ENCODE measurements at regions not wholly inside any gene's neighbourhood (a gene's known extent, or its start where the extent isn't known, plus 50 kb on each side); places are given as distances from the start of the nearest gene placed in this dataset.

DNA sequence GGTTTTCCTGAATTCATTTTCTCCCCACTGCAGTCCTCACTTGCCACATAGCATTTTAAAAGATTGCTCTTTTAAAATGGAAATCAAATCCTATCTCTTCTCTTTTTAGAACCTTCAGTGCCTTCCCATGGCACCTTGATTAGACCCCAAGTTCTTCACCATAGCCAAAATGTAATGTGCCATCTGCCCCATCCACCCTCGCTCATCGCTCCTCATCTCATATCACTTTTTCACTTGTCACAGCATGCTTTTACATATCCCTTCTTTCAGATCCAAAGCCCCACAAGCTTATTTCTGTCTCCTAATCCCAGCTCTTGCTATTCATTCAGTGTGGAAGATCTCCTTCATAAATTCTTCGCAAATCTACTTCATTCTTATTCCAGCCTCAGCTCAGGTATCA, 161.7 kb downstream of the CD47 start:
- no peak for TF ChIP-seq POLR2AphosphoS5 (IDR thresholded peaks at IDR 0.05; ENCODE audit: low read depth, low read length)
- TF ChIP-seq TAF1 (IDR thresholded peaks at IDR 0.05; ENCODE audit: low read depth, low read length) = no peak
- TF ChIP-seq SPI1 (IDR thresholded peaks at IDR 0.05; ENCODE audit: low read depth, low read length) = no peak
- no peak for TF ChIP-seq POU2F2 (IDR thresholded peaks at IDR 0.05; ENCODE audit: low read depth, low read length)
- TF ChIP-seq POLR2A (IDR thresholded peaks at IDR 0.05; ENCODE audit: low read depth, low read length) = no peak
- no peak for TF ChIP-seq PAX5 (IDR thresholded peaks at IDR 0.05; ENCODE audit: insufficient read depth, low read length, severe bottlenecking)
- DNase-seq (ENCODE audit: insufficient read length, low spot score) (no peak), FAIRE-seq (no peak)

DNA sequence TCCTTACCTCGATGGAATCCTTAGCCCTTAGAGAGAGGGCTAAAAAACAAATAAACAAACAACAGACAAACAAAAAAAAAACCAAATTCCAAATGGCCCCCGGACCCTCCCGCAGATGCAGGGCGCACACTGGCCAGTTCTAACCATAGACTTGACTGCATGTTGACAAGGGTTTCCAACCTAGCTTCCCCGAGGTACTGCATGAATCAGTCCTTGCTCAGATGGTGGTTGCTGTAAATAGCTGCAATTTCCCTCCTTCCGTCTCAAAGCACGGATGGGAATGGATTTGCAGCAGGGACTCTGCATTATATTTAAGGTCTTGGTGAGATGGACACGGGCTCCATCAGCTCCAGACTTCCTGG, 162.8 kb downstream of the CD47 start:
- DNase-seq (ENCODE audit: insufficient read length, low spot score) (peak; percentile 7), FAIRE-seq (peak; percentile 81)
- TF ChIP-seq POLR2A (IDR thresholded peaks at IDR 0.05; ENCODE audit: low read depth, low read length) (no peak), POLR2AphosphoS5 (IDR thresholded peaks at IDR 0.05; ENCODE audit: low read depth, low read length) (no peak), PAX5 (IDR thresholded peaks at IDR 0.05; ENCODE audit: insufficient read depth, low read length, severe bottlenecking) (no peak), SPI1 (IDR thresholded peaks at IDR 0.05; ENCODE audit: low read depth, low read length) (no peak), POU2F2 (IDR thresholded peaks at IDR 0.05; ENCODE audit: low read depth, low read length) (no peak), TAF1 (IDR thresholded peaks at IDR 0.05; ENCODE audit: low read depth, low read length) (no peak)

DNA sequence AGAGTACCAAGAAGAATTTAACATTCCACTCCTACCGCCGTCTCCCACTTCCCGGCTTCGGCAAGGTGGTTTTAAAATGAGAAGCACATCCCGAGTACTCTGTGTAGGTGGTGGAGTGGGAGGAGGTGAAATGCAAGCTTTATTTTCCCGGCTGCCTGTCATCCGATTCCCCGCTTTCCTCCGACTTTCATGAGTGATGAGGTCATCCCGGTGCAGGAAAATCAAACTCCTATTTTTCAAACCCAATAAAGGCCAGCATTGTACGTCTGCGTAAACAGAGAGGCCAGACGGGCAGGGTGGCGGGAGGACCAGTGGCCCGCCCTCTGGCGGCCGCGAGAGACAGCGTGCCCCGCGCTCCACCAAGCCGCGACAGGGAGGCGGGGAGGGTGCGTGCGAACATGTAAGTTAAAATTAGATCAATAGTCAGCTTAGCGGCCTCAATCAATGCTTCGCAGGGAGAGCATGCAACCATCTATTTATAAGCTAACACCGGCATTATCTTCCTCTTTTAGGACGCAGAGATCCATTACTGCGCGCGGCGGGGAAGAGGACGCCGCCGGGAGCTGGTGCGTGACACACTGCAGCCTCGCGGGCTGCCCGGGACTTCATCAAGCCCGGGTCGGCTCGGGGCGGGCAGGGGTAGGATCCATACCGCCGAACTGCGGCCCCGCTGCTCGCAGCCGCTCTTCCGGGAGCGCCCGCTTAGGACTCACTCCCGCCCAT, 163.3 kb downstream of the CD47 start:
- peak; percentile 98 for FAIRE-seq
- peak; percentile 76 for DNase-seq (ENCODE audit: insufficient read length, low spot score)
- TF ChIP-seq POU2F2 (IDR thresholded peaks at IDR 0.05; ENCODE audit: low read depth, low read length) (no peak), TAF1 (IDR thresholded peaks at IDR 0.05; ENCODE audit: low read depth, low read length) (no peak), POLR2AphosphoS5 (IDR thresholded peaks at IDR 0.05; ENCODE audit: low read depth, low read length) (no peak), POLR2A (IDR thresholded peaks at IDR 0.05; ENCODE audit: low read depth, low read length) (no peak), PAX5 (IDR thresholded peaks at IDR 0.05; ENCODE audit: insufficient read depth, low read length, severe bottlenecking) (no peak), SPI1 (IDR thresholded peaks at IDR 0.05; ENCODE audit: low read depth, low read length) (no peak)

DNA sequence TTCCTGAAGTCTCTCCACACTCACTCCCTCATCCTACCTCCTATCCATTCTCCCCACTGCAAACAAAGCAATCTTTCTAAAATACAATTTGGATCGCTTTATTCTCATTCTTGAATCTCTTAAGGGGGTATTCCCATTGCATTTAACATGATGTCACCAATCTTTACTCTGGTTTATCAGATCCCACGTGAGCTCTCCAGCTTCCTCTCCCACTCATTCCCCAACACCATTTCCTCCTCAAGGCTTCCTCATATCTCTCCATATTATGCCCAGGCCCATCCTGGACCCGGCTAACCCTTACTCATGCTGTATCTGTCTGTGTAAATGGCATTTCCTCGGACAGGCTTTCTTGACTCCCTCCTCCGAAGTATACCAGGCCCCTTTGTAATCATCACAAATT, 165.0 kb downstream of the CD47 start:
- TF ChIP-seq PAX5 (IDR thresholded peaks at IDR 0.05; ENCODE audit: insufficient read depth, low read length, severe bottlenecking) = no peak
- TF ChIP-seq POLR2AphosphoS5 (IDR thresholded peaks at IDR 0.05; ENCODE audit: low read depth, low read length) = no peak
- TF ChIP-seq SPI1 (IDR thresholded peaks at IDR 0.05; ENCODE audit: low read depth, low read length) = no peak
- no peak for TF ChIP-seq TAF1 (IDR thresholded peaks at IDR 0.05; ENCODE audit: low read depth, low read length)
- no peak for TF ChIP-seq POU2F2 (IDR thresholded peaks at IDR 0.05; ENCODE audit: low read depth, low read length)
- no peak for TF ChIP-seq POLR2A (IDR thresholded peaks at IDR 0.05; ENCODE audit: low read depth, low read length)
- DNase-seq (ENCODE audit: insufficient read length, low spot score) (no peak), FAIRE-seq (no peak)

DNA sequence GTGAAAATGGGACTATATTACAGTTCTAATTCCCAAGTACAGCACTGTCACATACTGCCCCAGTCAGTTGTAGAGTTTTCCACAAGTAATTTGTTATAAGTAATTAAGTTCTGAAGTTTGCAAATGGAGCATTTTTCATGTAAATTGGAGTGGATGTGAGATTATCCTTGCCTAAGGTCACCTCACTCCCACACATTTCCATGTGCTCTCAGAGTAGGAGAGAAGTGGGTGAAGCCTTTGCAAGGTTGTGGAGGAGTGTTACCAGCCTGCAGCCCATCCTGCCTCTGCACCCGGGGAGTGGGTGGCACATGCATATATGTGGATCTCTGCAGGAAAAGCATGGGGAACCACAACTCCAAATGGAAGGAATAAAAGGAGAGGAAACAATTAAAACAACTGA, 169.8 kb downstream of the CD47 start:
- TF ChIP-seq POLR2AphosphoS5 (IDR thresholded peaks at IDR 0.05; ENCODE audit: low read depth, low read length) (no peak), SPI1 (IDR thresholded peaks at IDR 0.05; ENCODE audit: low read depth, low read length) (no peak), POU2F2 (IDR thresholded peaks at IDR 0.05; ENCODE audit: low read depth, low read length) (no peak), POLR2A (IDR thresholded peaks at IDR 0.05; ENCODE audit: low read depth, low read length) (no peak), PAX5 (IDR thresholded peaks at IDR 0.05; ENCODE audit: insufficient read depth, low read length, severe bottlenecking) (no peak), TAF1 (IDR thresholded peaks at IDR 0.05; ENCODE audit: low read depth, low read length) (no peak)
- no peak for DNase-seq (ENCODE audit: insufficient read length, low spot score)
- FAIRE-seq = no peak

DNA sequence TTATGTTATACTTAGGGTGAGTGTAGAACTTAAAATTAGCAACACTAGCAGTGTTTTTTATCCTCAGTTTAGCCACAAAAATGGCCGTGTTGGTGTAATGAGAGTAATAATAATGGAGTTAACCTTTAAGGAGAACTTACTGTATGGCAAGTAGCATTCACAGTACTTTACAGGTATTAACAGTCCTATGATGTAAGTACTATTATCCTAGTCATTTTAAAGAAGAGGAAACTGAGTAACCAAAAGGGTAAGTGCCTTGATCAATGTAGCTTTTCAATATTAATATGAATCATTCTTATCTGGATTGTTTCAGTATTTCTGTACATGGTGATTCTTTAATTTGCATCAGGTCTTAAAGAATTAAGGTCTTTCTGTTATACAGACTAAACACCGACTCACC, 170.3 kb downstream of the CD47 start:
- FAIRE-seq (no peak), DNase-seq (ENCODE audit: insufficient read length, low spot score) (no peak)
- no peak for TF ChIP-seq PAX5 (IDR thresholded peaks at IDR 0.05; ENCODE audit: insufficient read depth, low read length, severe bottlenecking)
- TF ChIP-seq SPI1 (IDR thresholded peaks at IDR 0.05; ENCODE audit: low read depth, low read length) = no peak
- TF ChIP-seq TAF1 (IDR thresholded peaks at IDR 0.05; ENCODE audit: low read depth, low read length) = no peak
- no peak for TF ChIP-seq POU2F2 (IDR thresholded peaks at IDR 0.05; ENCODE audit: low read depth, low read length)
- TF ChIP-seq POLR2AphosphoS5 (IDR thresholded peaks at IDR 0.05; ENCODE audit: low read depth, low read length) = no peak
- TF ChIP-seq POLR2A (IDR thresholded peaks at IDR 0.05; ENCODE audit: low read depth, low read length) = no peak

DNA sequence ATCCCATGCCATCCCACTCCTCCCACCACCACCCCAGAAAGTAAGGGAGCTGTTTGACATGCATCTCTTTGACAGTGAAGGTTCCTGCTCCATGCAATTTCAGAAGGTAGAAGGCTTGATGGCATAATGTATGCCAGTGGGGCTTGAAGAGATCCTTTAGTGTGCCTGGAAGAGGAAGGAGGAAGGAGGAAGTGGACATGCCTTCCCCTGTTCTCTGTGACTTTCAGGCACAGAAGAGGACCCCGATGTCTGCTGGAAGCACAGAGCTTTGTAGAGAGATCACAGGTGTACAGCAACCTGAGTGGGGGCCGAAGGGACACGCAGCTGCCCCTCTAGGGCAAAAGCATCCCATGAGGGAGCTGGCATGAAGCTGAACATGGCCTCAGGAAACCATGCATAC, 171.6 kb downstream of the CD47 start:
- TF ChIP-seq SPI1 (IDR thresholded peaks at IDR 0.05; ENCODE audit: low read depth, low read length) = no peak
- TF ChIP-seq POLR2A (IDR thresholded peaks at IDR 0.05; ENCODE audit: low read depth, low read length) = no peak
- TF ChIP-seq POU2F2 (IDR thresholded peaks at IDR 0.05; ENCODE audit: low read depth, low read length) = no peak

DNA sequence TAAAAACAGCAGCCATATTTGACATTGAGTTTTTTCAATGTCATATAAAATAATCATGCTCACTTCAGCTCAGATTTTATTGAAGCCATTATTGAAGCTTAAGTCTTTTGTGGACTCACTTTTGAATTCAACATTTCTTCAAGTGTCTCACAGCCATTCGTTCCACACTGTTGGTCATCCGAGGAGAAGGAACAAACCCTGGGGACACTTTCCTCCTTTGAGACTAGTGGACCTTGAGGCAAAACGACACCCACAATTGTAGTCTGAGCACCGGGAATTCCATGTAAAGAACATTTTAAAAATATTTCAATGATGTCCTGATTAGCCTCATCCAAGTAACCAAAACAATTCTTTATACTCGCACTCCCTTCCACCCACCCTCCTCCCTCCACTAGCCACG, 174.7 kb downstream of the CD47 start:
- FAIRE-seq = no peak
- no peak for TF ChIP-seq POLR2A (IDR thresholded peaks at IDR 0.05; ENCODE audit: low read depth, low read length)
- no peak for TF ChIP-seq POU2F2 (IDR thresholded peaks at IDR 0.05; ENCODE audit: low read depth, low read length)
- no peak for TF ChIP-seq SPI1 (IDR thresholded peaks at IDR 0.05; ENCODE audit: low read depth, low read length)
- no peak for TF ChIP-seq PAX5 (IDR thresholded peaks at IDR 0.05; ENCODE audit: insufficient read depth, low read length, severe bottlenecking)
- TF ChIP-seq TAF1 (IDR thresholded peaks at IDR 0.05; ENCODE audit: low read depth, low read length) = no peak
- no peak for TF ChIP-seq POLR2AphosphoS5 (IDR thresholded peaks at IDR 0.05; ENCODE audit: low read depth, low read length)
- DNase-seq (ENCODE audit: insufficient read length, low spot score) = no peak

More for the DNA sequence above, 171.6 kb downstream of the CD47 start:
- DNase-seq (ENCODE audit: insufficient read length, low spot score) = no peak
- no peak for FAIRE-seq

DNA sequence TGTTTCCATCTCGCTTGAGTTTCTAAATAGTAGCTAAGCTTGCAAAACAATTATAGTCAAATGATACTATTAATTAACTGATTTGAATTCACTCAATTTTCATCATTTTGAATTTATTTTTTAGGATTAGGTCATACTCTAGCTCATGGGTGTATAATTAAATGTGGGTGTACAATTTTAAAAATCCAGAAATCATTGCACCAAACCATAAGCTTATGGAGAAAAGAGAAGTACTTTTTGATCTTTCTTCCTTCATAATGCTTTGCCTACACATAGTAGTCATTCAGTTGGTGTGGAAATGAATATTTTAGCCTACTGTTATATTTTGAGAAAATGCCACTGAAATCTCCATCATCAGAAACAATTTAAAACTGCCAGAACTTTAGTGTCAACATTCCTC, 175.1 kb downstream of the CD47 start:
- DNase-seq (ENCODE audit: insufficient read length, low spot score) = no peak
- FAIRE-seq = no peak
- no peak for TF ChIP-seq SPI1 (IDR thresholded peaks at IDR 0.05; ENCODE audit: low read depth, low read length)
- TF ChIP-seq TAF1 (IDR thresholded peaks at IDR 0.05; ENCODE audit: low read depth, low read length) = no peak
- TF ChIP-seq POU2F2 (IDR thresholded peaks at IDR 0.05; ENCODE audit: low read depth, low read length) = no peak
- no peak for TF ChIP-seq POLR2AphosphoS5 (IDR thresholded peaks at IDR 0.05; ENCODE audit: low read depth, low read length)
- no peak for TF ChIP-seq POLR2A (IDR thresholded peaks at IDR 0.05; ENCODE audit: low read depth, low read length)
- no peak for TF ChIP-seq PAX5 (IDR thresholded peaks at IDR 0.05; ENCODE audit: insufficient read depth, low read length, severe bottlenecking)

DNA sequence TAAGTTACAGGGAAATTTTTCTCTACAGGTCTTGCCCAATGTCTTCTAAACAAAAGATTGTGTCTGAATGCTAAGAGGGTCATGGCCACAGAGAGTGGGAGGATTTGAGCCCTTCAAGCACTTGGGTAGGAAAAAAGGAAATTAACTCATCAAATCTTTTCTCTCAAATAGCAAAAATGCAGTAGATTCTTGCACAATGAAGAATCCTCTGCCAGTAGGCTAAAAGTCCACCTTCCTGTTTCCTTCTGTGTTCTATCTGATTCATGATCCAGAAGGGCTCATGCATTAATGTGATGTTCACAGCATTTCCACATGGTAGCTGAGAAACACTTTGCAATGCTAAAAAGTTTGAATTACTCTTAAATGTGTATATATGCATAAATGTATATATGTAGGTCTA, 177.1 kb downstream of the CD47 start:
- no peak for DNase-seq (ENCODE audit: insufficient read length, low spot score)
- FAIRE-seq = no peak
- TF ChIP-seq TAF1 (IDR thresholded peaks at IDR 0.05; ENCODE audit: low read depth, low read length) (no peak), POLR2AphosphoS5 (IDR thresholded peaks at IDR 0.05; ENCODE audit: low read depth, low read length) (no peak), PAX5 (IDR thresholded peaks at IDR 0.05; ENCODE audit: insufficient read depth, low read length, severe bottlenecking) (no peak), POLR2A (IDR thresholded peaks at IDR 0.05; ENCODE audit: low read depth, low read length) (no peak), SPI1 (IDR thresholded peaks at IDR 0.05; ENCODE audit: low read depth, low read length) (no peak), POU2F2 (IDR thresholded peaks at IDR 0.05; ENCODE audit: low read depth, low read length) (no peak)
